VCaP (cell line): ENCODE measurements at regions not wholly inside any gene's neighbourhood (a gene's known extent, or its start where the extent isn't known, plus 50 kb on each side); places are given as distances from the start of the nearest gene placed in this dataset.
A peak's percentile ranks its signal among the peaks of the same experiment; 100 is the strongest.
"Not testable (repeated sequence)": the region's sequence is repeated elsewhere in the genome, so short reads cannot be mapped to it uniquely, and the experiment has no call there.

Experiments
- H3K27ac ChIP-seq: fragments of 450-650 bp; 2 replicates; pipeline ENCODE4 v1.5.1; 2017
- TF ChIP-seq, protein P1 (sequence below): fragments of 450-650 bp; conservative IDR thresholded peaks from 2 replicates; pipeline ENCODE4 v1.5.1; 2017; ENCODE audit warnings: mild to moderate bottlenecking, moderate library complexity

DNA sequence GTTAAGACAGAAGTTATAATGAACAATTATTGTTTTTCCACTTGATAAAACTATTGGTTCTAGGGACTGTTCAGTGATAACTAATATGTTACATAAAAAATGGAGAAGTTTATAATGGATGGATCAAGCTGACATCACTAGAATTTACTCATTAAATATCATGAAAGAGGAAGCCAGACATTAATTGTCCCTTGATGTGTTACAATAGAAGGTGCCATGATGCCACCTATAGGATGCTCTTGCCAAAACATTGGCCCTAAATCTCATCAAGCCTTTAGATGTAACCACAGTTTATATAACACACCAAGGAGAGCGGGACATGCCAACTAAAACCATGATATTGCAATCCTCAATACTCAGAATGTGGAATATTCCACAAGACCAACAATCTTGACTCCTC is 147.9 kb upstream of the MON1B start:
- TF ChIP-seq, protein P1, sequence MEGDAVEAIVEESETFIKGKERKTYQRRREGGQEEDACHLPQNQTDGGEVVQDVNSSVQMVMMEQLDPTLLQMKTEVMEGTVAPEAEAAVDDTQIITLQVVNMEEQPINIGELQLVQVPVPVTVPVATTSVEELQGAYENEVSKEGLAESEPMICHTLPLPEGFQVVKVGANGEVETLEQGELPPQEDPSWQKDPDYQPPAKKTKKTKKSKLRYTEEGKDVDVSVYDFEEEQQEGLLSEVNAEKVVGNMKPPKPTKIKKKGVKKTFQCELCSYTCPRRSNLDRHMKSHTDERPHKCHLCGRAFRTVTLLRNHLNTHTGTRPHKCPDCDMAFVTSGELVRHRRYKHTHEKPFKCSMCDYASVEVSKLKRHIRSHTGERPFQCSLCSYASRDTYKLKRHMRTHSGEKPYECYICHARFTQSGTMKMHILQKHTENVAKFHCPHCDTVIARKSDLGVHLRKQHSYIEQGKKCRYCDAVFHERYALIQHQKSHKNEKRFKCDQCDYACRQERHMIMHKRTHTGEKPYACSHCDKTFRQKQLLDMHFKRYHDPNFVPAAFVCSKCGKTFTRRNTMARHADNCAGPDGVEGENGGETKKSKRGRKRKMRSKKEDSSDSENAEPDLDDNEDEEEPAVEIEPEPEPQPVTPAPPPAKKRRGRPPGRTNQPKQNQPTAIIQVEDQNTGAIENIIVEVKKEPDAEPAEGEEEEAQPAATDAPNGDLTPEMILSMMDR = peak; percentile 36; the same call in 1 of the 2 replicates
- H3K27ac ChIP-seq = no peak overlapping the region

DNA sequence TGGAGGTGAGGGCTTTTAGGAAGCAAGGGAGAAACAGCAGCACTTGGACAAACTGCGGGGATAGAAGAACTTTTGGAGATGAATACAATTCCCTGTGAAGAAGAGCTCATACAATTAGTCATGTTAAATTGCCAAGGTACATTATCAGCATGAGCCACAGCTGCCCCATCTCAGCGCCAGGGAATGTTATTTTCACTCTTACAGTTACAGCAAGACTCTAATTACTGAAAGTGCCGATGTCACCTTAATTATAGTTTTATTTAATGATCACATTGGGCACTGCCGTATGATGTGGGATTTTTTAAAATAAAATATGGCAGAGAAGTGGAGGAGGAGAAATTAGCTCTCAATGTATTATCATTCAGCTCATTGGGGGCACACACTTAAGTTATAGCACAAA is 144.8 kb upstream of the MON1B start:
- no peak overlapping the region for H3K27ac ChIP-seq
- TF ChIP-seq, protein P1 = no peak

DNA sequence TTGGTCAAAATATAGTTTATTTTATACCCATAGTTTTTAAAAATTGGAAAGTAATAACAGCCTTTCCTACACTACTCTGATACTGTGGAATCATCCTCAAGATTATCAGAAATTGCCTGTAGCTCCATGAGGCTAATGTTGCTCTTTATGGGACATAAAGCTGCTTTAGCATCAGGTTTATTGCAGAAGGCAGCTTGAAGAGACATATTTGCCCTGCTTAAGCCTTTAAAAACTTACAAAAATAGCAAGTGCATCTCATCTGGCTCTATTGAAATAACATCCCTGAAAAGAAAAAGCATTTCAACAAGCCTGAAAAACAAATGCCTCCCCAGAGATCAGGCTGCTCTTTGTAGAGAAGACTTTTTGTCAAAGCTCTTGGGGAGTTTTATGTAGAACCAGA is 142.9 kb upstream of the MON1B start:
- TF ChIP-seq, protein P1 = no peak
- H3K27ac ChIP-seq = no peak overlapping the region

DNA sequence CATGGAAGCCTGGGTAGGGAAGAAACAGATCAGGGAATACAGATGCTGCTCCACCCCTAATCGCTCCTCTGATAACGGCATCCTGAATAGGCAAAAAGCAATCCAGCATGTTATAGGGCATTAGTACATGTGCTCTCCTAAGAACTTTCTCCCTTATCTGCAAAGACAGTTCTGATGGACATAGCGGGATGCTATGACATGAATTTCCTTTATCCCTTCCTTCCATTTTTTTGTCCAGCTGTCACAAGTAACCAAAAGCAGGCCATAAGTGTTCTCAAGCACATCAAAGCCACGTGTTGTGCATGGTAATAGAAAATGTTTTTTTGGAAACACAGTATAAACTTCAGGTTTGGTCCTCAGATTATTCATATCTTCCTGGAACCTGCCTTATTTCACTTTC is 141.4 kb upstream of the MON1B start:
- TF ChIP-seq, protein P1 = no peak
- H3K27ac ChIP-seq = no peak overlapping the region

DNA sequence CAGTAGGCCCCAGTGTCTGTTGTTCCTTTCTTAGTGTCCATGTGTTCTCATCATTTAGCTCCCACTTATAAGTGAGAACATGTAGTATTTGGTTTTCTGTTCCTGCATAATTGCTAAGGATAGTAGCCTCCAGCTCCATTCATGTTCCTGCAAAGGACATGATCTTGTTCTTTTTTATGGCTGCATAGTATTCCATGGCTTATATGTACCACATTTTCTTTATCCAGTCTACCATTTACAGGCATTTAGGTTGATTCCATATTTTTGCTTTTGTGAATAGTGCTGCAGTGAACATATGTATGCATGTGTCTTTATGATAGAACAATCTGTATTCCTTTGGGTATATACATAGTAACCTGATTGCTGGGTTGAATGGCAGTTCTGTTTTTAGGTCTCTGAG is 134.4 kb upstream of the MON1B start:
- not testable (repeated sequence) for H3K27ac ChIP-seq

DNA sequence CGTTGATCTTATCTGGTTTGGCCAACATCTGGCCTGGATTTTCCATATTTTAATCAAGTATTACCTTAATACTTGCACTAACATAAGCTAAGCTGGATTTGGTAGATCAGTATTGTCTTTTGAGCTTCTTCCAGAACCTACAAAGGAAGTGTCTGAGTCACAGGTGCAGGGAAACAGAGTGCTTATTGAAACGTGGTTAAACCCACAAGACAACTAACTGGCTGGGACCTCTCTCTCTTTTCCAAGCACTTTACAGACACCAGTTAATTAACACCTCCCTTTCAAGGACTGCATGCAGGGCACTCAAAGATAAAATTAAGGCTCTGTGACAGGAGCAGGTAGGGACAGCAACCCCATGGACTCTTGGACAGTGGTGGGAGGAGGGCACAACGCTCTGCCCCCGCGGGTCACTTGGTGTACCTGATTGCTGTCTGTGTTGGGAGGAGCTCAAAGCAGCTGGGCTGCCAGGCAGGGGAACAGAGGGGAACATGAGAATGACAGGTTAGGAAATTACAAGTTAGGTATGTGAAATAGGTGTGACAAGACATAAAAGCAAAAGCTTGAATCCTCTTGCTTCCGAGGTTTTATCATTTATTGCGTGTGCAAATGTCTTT is 133.7 kb upstream of the MON1B start:
- TF ChIP-seq, protein P1 = no peak
- H3K27ac ChIP-seq = no peak overlapping the region

DNA sequence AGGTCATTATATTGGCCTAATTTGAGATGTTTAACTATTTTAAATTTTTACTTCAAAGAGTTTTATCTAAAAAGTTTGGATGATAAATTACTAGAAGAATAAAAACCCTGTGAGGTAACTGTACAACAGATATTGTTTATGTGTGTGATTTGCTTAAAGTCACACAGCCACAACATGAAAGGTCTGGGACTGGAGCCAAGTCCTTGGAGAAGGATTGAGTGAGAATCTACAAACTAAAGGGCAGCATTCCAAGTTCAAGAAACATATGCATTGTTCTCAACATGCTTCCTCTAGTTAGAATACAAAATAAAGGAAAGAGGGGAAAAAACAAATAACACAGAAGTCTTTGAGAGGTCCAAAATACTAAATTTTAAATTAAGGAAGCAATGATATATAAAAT is 131.5 kb upstream of the MON1B start:
- no peak overlapping the region for H3K27ac ChIP-seq
- TF ChIP-seq, protein P1 = no peak

DNA sequence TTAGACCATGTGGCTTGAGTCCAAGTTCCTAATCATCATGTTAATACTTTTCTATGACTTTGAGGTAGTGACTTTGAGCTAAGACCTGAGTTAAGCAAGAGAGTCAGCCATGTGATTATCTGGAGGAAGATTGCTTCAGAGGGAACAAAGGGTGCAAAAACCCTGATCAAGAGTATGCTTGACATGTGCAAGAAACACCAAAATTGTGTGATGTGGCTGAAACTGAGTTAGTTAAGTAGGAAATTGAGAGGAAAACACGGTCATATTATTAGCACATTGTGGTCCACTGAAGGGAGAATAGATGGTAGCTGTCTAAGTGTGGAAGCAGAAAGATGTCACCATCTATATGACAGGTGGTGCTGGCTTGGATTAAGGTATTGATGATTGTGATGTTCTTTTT is 130.4 kb upstream of the MON1B start:
- TF ChIP-seq, protein P1 = no peak
- H3K27ac ChIP-seq = no peak overlapping the region
